GM12878 (cell line): ENCODE measurements at regions not wholly inside any gene's neighbourhood (a gene's known extent, or its start where the extent isn't known, plus 50 kb on each side); places are given as distances from the start of the nearest gene placed in this dataset.

ENCODE experiments used
- ATAC-seq: fragments of 200-7000 bp; cut with Tn5 transposase; 3 replicates; pipeline ENCODE4 v1.9.1; 2020; ENCODE audit warnings: mild to moderate bottlenecking, moderate library complexity
- BruUV-seq: library from RNA; stranded (reverse); fragments of 400-500 nt; replicated peaks from 2 replicates; lab custom pipeline; 2021; lab: Mats Ljungman, UMichigan
- CTCF ChIA-PET: fragments of 300-600 bp; sonication (Branson Sonifier 250); formaldehyde crosslinking; extraction: SDS; loops from one replicate; lab custom pipeline; 2021; ENCODE audit warnings: inconsistent platforms; lab: Yijun Ruan, JAX
- POLR2A ChIA-PET: fragments of 350-600 bp; formaldehyde crosslinking; extraction: SDS; loops from one replicate; lab custom pipeline; 2021; ENCODE audit warnings: inconsistent platforms; lab: Charles Lee
- RAD21 ChIA-PET: fragments of 300-600 bp; sonication (Branson Sonifier 250); formaldehyde crosslinking; loops from one replicate; lab custom pipeline; 2023; ENCODE audit warnings: antibody characterized with exemption; ENCODE audit not compliant: unreplicated experiment; lab: Charles Lee
- SMC1A ChIA-PET: fragments of 300-600 bp; sonication (Branson Sonifier 250); formaldehyde crosslinking; loops from one replicate; lab custom pipeline; 2023; ENCODE audit not compliant: unreplicated experiment, uncharacterized antibody; lab: Charles Lee
- DNase-seq: peaks from one replicate; pipeline ENCODE4 v3.0.0-alpha.2; 2011; ENCODE audit warnings: low read depth, low spot score
- FAIRE-seq: peaks from 3 replicates; lab custom pipeline; 2011; peaks lifted over from hg19 to GRCh38; lab: Jason Lieb, UNC
- H2AFZ ChIP-seq: 2 replicates; pipeline ENCODE4 v1.6.0; 2011; ENCODE audit warnings: low read depth, low read length, control low read depth; ENCODE audit not compliant: control insufficient read depth
- H3K27ac ChIP-seq: 2 replicates; pipeline ENCODE4 v1.5.1; 2011; ENCODE audit warnings: control low read depth; ENCODE audit not compliant: control insufficient read depth, insufficient read depth
- H3K27me3 ChIP-seq, 2 experiments: replicated peaks in 1 of 2; 2 replicates each; pipeline versions ENCODE4 v1.6.0 to v1.6.1; 2011; ENCODE audit warnings: low read length in 1 of 2; ENCODE audit not compliant: control insufficient read depth in 2 of 2, insufficient read depth in 2 of 2
- H3K36me3 ChIP-seq, 2 experiments: 2 replicates each; pipeline ENCODE4 v1.5.1; 2011; ENCODE audit warnings: low read length in 1 of 2; ENCODE audit not compliant: control insufficient read depth in 2 of 2, insufficient read depth in 2 of 2
- H3K4me1 ChIP-seq: 2 replicates; pipeline ENCODE4 v1.6.1; 2011; ENCODE audit warnings: mild to moderate bottlenecking, low read length, moderate library complexity, mixed read lengths; ENCODE audit not compliant: control insufficient read depth, insufficient read depth
- H3K4me2 ChIP-seq: 2 replicates; pipeline ENCODE4 v1.6.0; 2011; ENCODE audit warnings: control low read depth; ENCODE audit not compliant: control insufficient read depth, insufficient read depth
- H3K4me3 ChIP-seq: fragments of 200-600 bp; sonication (generic); 2 replicates; pipeline ENCODE4 v1.5.1; 2016
- H3K79me2 ChIP-seq: 2 replicates; pipeline ENCODE4 v1.6.0; 2011; ENCODE audit warnings: low read length; ENCODE audit not compliant: control insufficient read depth, insufficient read depth
- H3K9ac ChIP-seq: 2 replicates; pipeline ENCODE4 v1.8.0; 2011; ENCODE audit warnings: low read length, control low read depth, mixed read lengths; ENCODE audit not compliant: control insufficient read depth, insufficient read depth
- H3K9me3 ChIP-seq: replicated peaks from 3 replicates; pipeline ENCODE4 v1.5.1; 2011; ENCODE audit warnings: mild to moderate bottlenecking, low read length; ENCODE audit not compliant: control insufficient read depth, insufficient read depth
- H4K20me1 ChIP-seq: 2 replicates; pipeline ENCODE4 v1.6.0; 2011; ENCODE audit not compliant: control insufficient read depth, insufficient read depth
- BACH1 ChIP-seq: fragments of 450-650 bp; IDR thresholded peaks from 2 replicates; pipeline ENCODE4 v1.6.1; 2017; ENCODE audit warnings: mild to moderate bottlenecking, borderline replicate concordance
- BCL11A ChIP-seq: IDR thresholded peaks from 2 replicates; pipeline ENCODE4 v1.6.1; 2011; ENCODE audit warnings: low read depth, low read length
- EED ChIP-seq: sonication (generic); IDR thresholded peaks from 2 replicates; pipeline ENCODE4 v1.6.1; 2016; ENCODE audit warnings: antibody characterized with exemption, low read depth
- FOS ChIP-seq: IDR thresholded peaks from 3 replicates; pipeline ENCODE4 v1.6.1; 2011; ENCODE audit warnings: borderline replicate concordance; ENCODE audit not compliant: insufficient read length; ENCODE audit errors: extremely low read depth
- FOXK2 ChIP-seq: fragments of 450-650 bp; IDR thresholded peaks from 2 replicates; pipeline ENCODE4 v1.6.1; 2017; ENCODE audit warnings: mild to moderate bottlenecking, moderate library complexity
- HDAC6 ChIP-seq: fragments of 200-600 bp; sonication (generic); IDR thresholded peaks from one replicate; pipeline ENCODE4 v1.8.0; 2017; ENCODE audit warnings: antibody characterized with exemption; ENCODE audit not compliant: unreplicated experiment
- IKZF1 ChIP-seq: fragments of 450-650 bp; conservative IDR thresholded peaks from 2 replicates; pipeline ENCODE4 v1.6.1; 2017; ENCODE audit warnings: antibody characterized with exemption, mild to moderate bottlenecking
- SMARCA5 ChIP-seq: fragments of 450-650 bp; IDR thresholded peaks from 2 replicates; pipeline ENCODE4 v1.6.1; 2017; ENCODE audit warnings: mild to moderate bottlenecking
- WGBS: methylation state at CpG from one replicate; pipeline ENCODE4 v1.1.6; 2016; ENCODE audit warnings: low lambda C conversion rate; ENCODE audit not compliant: insufficient replicate concordance, insufficient coverage; ENCODE audit errors: missing lambda C conversion rate; 5-methylcytosine and 5-hydroxymethylcytosine counted together
- in situ Hi-C: fragments of 300-500 bp; cut with MboI; formaldehyde crosslinking; loops from 9 replicates; pipeline ENCODE4 v1.14.3; 2018; ENCODE audit warnings: mixed read lengths
- intact Hi-C: fragments of 100-400 bp; cut with micrococcal nuclease; formaldehyde crosslinking; loops from one replicate; pipeline ENCODE4 v1.14.2; 2022; ENCODE audit not compliant: unreplicated experiment
- TF ChIP-seq, protein P1 (sequence below): fragments of 450-650 bp; conservative IDR thresholded peaks from 2 replicates; pipeline ENCODE4 v1.6.1; 2017; ENCODE audit warnings: mild to moderate bottlenecking, moderate library complexity
- TF ChIP-seq, protein P2 (sequence below): IDR thresholded peaks from 2 replicates; pipeline ENCODE4 v1.6.1; 2012; ENCODE audit warnings: low read depth, low read length, improper control_type of control experiment
- TF ChIP-seq, protein P3 (sequence below): IDR thresholded peaks from 2 replicates; pipeline ENCODE4 v1.6.1; 2011; ENCODE audit warnings: low read depth, low read length, improper control_type of control experiment, borderline replicate concordance
- TF ChIP-seq, protein P4 (sequence below): fragments of 450-650 bp; IDR thresholded peaks from 2 replicates; pipeline ENCODE4 v1.6.1; 2017; ENCODE audit warnings: low read depth, mild to moderate bottlenecking, moderate library complexity
- TF ChIP-seq, protein P5 (sequence below): IDR thresholded peaks from 2 replicates; pipeline ENCODE4 v1.6.1; 2012; ENCODE audit warnings: low read depth, low read length, improper control_type of control experiment

DNA sequence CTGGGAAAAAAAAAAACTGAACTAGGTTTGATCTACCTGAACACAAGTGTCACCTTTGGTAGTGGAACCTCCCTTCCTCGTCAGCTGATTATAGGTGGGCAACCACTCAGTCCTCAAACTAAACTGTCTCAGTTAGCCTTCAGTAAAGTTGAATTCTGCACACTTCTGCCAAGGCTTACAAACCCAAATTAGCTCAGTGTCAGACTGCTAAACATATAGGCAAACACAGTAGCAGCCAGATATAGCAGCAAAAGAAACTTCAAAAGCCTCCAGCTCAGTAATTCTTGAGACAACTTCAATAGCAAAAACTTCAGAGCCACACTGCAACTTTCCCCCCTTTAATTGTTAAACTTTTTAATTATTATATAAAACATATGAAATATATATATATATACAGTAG lies 956.9 kb downstream of the XPNPEP1 start:
- CTCF ChIA-PET: no interaction called here
- Histone ChIP-seq H3K27ac (no peak overlapping the region), H3K27me3 (no peaks in the 10 kb centered on the region), H3K36me3 (no peaks in the 10 kb centered on the region), H3K4me3 (no peak overlapping the region), H4K20me1 (no peaks in the 10 kb centered on the region), H3K4me1 (no peaks in the 10 kb centered on the region), H3K9ac (no peak overlapping the region), H2AFZ (no peak overlapping the region), H3K79me2 (no peaks in the 10 kb centered on the region), H3K4me2 (no peak overlapping the region), H3K9me3 (no peaks in the 10 kb centered on the region)
- BruUV-seq: no TSS peak
- FAIRE-seq (no peak), DNase-seq (no peak), ATAC-seq (no peak)
- SMC1A ChIA-PET: no interaction called here
- RAD21 ChIA-PET: no interaction called here
- in situ Hi-C loops: no loop called here
- no peak for TF ChIP-seq EED
- WGBS: 0% methylated on average over 1 of the region's 1 CpG
- intact Hi-C loops: no loop called here
- POLR2A ChIA-PET: no interaction called here

DNA sequence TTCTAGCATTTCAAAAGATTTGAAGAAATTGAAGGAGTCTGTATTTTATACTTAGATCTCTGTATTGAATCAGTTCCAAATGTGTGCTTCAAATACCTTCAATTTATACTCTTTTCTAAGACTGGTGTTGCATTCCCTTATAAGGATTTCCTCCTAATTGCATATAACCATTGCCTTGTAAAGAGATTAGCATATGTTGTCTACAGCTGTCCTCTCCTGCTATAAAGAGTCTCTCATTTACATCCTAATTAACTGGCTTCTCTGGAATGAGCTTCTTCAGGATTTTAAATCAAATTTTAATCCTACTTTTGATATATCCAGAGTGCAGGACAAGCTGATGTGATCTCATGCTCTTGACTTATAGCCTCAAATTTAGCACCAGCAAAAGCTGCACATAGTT lies 957.3 kb downstream of the XPNPEP1 start:
- Histone ChIP-seq H3K4me1 (no peaks in the 10 kb centered on the region), H3K27me3 (no peaks in the 10 kb centered on the region), H2AFZ (no peak overlapping the region), H3K4me3 (no peak overlapping the region), H3K9me3 (no peaks in the 10 kb centered on the region), H3K9ac (no peak overlapping the region), H3K79me2 (no peaks in the 10 kb centered on the region), H3K36me3 (no peaks in the 10 kb centered on the region), H3K4me2 (no peak overlapping the region), H3K27ac (no peak overlapping the region), H4K20me1 (no peaks in the 10 kb centered on the region)
- FAIRE-seq (no peak), DNase-seq (no peak), ATAC-seq (no peak)
- CTCF ChIA-PET: no interaction called here
- in situ Hi-C loops: no loop called here
- RAD21 ChIA-PET: no interaction called here
- POLR2A ChIA-PET: no interaction called here
- BruUV-seq: no TSS peak
- SMC1A ChIA-PET: no interaction called here
- intact Hi-C loops: no loop called here
- no peak for TF ChIP-seq HDAC6
- TF ChIP-seq, protein P1, sequence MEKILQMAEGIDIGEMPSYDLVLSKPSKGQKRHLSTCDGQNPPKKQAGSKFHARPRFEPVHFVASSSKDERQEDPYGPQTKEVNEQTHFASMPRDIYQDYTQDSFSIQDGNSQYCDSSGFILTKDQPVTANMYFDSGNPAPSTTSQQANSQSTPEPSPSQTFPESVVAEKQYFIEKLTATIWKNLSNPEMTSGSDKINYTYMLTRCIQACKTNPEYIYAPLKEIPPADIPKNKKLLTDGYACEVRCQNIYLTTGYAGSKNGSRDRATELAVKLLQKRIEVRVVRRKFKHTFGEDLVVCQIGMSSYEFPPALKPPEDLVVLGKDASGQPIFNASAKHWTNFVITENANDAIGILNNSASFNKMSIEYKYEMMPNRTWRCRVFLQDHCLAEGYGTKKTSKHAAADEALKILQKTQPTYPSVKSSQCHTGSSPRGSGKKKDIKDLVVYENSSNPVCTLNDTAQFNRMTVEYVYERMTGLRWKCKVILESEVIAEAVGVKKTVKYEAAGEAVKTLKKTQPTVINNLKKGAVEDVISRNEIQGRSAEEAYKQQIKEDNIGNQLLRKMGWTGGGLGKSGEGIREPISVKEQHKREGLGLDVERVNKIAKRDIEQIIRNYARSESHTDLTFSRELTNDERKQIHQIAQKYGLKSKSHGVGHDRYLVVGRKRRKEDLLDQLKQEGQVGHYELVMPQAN: no peak
- TF ChIP-seq IKZF1: no peak
- TF ChIP-seq, protein P2, sequence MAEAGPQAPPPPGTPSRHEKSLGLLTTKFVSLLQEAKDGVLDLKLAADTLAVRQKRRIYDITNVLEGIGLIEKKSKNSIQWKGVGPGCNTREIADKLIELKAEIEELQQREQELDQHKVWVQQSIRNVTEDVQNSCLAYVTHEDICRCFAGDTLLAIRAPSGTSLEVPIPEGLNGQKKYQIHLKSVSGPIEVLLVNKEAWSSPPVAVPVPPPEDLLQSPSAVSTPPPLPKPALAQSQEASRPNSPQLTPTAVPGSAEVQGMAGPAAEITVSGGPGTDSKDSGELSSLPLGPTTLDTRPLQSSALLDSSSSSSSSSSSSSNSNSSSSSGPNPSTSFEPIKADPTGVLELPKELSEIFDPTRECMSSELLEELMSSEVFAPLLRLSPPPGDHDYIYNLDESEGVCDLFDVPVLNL: no peak
- no peak for TF ChIP-seq BCL11A
- TF ChIP-seq, protein P3, sequence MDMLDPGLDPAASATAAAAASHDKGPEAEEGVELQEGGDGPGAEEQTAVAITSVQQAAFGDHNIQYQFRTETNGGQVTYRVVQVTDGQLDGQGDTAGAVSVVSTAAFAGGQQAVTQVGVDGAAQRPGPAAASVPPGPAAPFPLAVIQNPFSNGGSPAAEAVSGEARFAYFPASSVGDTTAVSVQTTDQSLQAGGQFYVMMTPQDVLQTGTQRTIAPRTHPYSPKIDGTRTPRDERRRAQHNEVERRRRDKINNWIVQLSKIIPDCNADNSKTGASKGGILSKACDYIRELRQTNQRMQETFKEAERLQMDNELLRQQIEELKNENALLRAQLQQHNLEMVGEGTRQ: no peak
- TF ChIP-seq, protein P4, sequence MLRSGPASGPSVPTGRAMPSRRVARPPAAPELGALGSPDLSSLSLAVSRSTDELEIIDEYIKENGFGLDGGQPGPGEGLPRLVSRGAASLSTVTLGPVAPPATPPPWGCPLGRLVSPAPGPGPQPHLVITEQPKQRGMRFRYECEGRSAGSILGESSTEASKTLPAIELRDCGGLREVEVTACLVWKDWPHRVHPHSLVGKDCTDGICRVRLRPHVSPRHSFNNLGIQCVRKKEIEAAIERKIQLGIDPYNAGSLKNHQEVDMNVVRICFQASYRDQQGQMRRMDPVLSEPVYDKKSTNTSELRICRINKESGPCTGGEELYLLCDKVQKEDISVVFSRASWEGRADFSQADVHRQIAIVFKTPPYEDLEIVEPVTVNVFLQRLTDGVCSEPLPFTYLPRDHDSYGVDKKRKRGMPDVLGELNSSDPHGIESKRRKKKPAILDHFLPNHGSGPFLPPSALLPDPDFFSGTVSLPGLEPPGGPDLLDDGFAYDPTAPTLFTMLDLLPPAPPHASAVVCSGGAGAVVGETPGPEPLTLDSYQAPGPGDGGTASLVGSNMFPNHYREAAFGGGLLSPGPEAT: no peak
- TF ChIP-seq, protein P5, sequence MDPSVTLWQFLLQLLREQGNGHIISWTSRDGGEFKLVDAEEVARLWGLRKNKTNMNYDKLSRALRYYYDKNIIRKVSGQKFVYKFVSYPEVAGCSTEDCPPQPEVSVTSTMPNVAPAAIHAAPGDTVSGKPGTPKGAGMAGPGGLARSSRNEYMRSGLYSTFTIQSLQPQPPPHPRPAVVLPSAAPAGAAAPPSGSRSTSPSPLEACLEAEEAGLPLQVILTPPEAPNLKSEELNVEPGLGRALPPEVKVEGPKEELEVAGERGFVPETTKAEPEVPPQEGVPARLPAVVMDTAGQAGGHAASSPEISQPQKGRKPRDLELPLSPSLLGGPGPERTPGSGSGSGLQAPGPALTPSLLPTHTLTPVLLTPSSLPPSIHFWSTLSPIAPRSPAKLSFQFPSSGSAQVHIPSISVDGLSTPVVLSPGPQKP: no peak
- TF ChIP-seq FOS: no peak
- TF ChIP-seq SMARCA5: no peak
- TF ChIP-seq BACH1: no peak
- TF ChIP-seq FOXK2: no peak
